ENCODE measurements at regions not wholly inside any gene's neighbourhood (a gene's known extent, or its start where the extent isn't known, plus 50 kb on each side); places are given as distances from the start of the nearest gene placed in this dataset.

DNA sequence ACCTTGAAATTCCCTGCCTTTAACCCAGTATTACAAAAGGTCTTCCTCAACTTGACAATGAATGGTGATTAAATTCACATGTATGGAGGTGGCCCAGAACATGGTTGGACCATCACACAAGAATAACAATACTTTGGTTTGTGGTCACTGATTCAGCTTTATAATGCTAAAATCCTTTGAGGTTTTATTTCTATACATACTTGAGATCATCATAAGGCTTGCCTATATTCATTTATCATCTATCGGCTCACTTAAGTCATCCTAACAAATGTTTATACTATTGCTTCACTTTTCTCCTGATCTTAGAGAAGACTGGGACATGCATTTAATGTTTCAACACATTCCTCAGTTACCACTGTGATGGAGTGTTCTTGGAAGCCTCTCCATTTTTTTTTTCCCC, 191.3 kb downstream of the DMAC1 start:
- TF ChIP-seq POLR2AphosphoS5 (IDR thresholded peaks at IDR 0.05; ENCODE audit: low read depth) = no peak
- TF ChIP-seq CTCF (IDR thresholded peaks at IDR 0.05; ENCODE audit: insufficient read depth, low read length) = no peak
- TF ChIP-seq GABPA (IDR thresholded peaks at IDR 0.05; ENCODE audit: low read depth) = no peak
- TF ChIP-seq REST (IDR thresholded peaks at IDR 0.05; ENCODE audit: insufficient replicate concordance, low read depth) = no peak
- no peak for TF ChIP-seq SPI1 (IDR thresholded peaks at IDR 0.05; ENCODE audit: borderline replicate concordance, low read depth)
- H3K4me3 ChIP-seq (replicated peaks; ENCODE audit: insufficient read depth, low read length) = no peak overlapping the region
- no peak overlapping the region for H3K27ac ChIP-seq (replicated peaks)
- DNase-seq (ENCODE audit: low read depth in 1 of 2, low spot score in 1 of 2) = no peak
- no peaks in the 10 kb centered on the region for H3K27me3 ChIP-seq (ENCODE audit: insufficient read depth, poor library complexity, severe bottlenecking)

DNA sequence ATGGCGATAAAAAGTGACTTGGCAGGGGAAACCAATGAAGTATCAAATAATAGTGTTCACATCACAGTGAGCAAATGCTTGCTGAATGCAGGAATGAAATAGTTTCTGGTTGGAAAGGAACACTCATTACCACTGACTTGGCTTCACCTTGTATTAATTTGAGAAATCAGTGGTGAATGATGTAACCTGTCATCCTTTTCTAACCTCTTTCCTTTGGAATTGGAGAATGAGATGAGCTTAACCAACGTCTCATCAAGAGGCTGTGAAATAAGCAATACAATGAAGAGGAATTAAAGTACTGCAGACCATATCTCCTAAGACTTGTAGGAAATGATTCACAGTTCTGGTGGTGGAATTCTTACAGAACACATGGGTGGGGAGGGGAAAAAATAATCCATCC, 192.2 kb downstream of the DMAC1 start:
- no peak overlapping the region for H3K4me3 ChIP-seq (replicated peaks; ENCODE audit: insufficient read depth, low read length)
- no peak overlapping the region for H3K27ac ChIP-seq (replicated peaks)
- no peak for DNase-seq (ENCODE audit: low read depth in 1 of 2, low spot score in 1 of 2)
- no peaks in the 10 kb centered on the region for H3K27me3 ChIP-seq (ENCODE audit: insufficient read depth, poor library complexity, severe bottlenecking)
- TF ChIP-seq SPI1 (IDR thresholded peaks at IDR 0.05; ENCODE audit: borderline replicate concordance, low read depth) (no peak), REST (IDR thresholded peaks at IDR 0.05; ENCODE audit: insufficient replicate concordance, low read depth) (no peak), POLR2AphosphoS5 (IDR thresholded peaks at IDR 0.05; ENCODE audit: low read depth) (no peak), CTCF (IDR thresholded peaks at IDR 0.05; ENCODE audit: insufficient read depth, low read length) (no peak), GABPA (IDR thresholded peaks at IDR 0.05; ENCODE audit: low read depth) (no peak)

DNA sequence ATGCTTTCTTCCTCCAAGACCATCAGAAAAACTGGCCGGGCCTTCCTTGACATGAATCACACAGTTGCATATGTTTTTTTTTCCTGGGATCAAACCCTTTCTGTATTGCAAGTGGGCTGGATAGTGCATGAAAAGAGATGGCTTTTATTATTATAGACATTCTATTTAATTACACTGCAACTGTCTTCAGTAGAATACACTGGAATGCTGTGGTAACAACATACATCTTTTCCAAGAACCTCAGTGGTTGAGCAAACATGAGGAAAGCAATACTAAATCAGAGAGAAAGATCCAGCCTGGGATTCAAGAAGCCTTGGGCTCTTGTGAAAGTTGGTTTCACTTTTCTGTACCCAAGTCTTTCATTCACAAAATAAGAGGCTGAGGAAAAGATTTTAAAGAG, 193.0 kb downstream of the DMAC1 start:
- H3K4me3 ChIP-seq (replicated peaks; ENCODE audit: insufficient read depth, low read length) = no peak overlapping the region
- no peak overlapping the region for H3K27ac ChIP-seq (replicated peaks)
- H3K27me3 ChIP-seq (ENCODE audit: insufficient read depth, poor library complexity, severe bottlenecking) = no peaks in the 10 kb centered on the region
- TF ChIP-seq SPI1 (IDR thresholded peaks at IDR 0.05; ENCODE audit: borderline replicate concordance, low read depth) (no peak), POLR2AphosphoS5 (IDR thresholded peaks at IDR 0.05; ENCODE audit: low read depth) (no peak), GABPA (IDR thresholded peaks at IDR 0.05; ENCODE audit: low read depth) (no peak), CTCF (IDR thresholded peaks at IDR 0.05; ENCODE audit: insufficient read depth, low read length) (no peak), REST (IDR thresholded peaks at IDR 0.05; ENCODE audit: insufficient replicate concordance, low read depth) (no peak)
- DNase-seq (ENCODE audit: low read depth in 1 of 2, low spot score in 1 of 2) = no peak

Measured in HL-60 (cell line).